WTC11 (cell line): ENCODE measurements at regions not wholly inside any gene's neighbourhood (a gene's known extent, or its start where the extent isn't known, plus 50 kb on each side); places are given as distances from the start of the nearest gene placed in this dataset.

Source experiments
- ATAC-seq: fragments of 200-7000 bp; cut with Tn5 transposase; 2 replicates; pipeline ENCODE4 v1.10.0; 2021; ENCODE audit warnings: mild to moderate bottlenecking, moderate library complexity
- CTCF ChIA-PET: fragments of 300-600 bp; sonication (Branson Sonifier 250); formaldehyde crosslinking; loops from one replicate; lab custom pipeline; 2021; ENCODE audit warnings: antibody characterized with exemption; lab: Charles Lee
- POLR2A ChIA-PET: fragments of 350-600 bp; sonication (Branson Sonifier 250); formaldehyde crosslinking; loops from one replicate; lab custom pipeline; 2021; ENCODE audit warnings: antibody characterized with exemption; lab: Charles Lee
- DNase-seq: peaks from one replicate; pipeline ENCODE4 v3.0.0; 2021; ENCODE audit warnings: low spot score
- H3K27ac Mint-ChIP-seq: 2 replicates; pipeline ENCODE4 v1.8.0; 2021; ENCODE audit warnings: mixed read lengths
- H3K27me3 Mint-ChIP-seq: 2 replicates; pipeline ENCODE4 v1.8.0; 2021; ENCODE audit warnings: low read depth, mild to moderate bottlenecking, moderate library complexity, mixed read lengths
- H3K36me3 Mint-ChIP-seq: 2 replicates; pipeline ENCODE4 v1.8.0; 2021; ENCODE audit warnings: mixed read lengths
- H3K4me1 Mint-ChIP-seq: 2 replicates; pipeline ENCODE4 v1.8.0; 2022; ENCODE audit warnings: mixed read lengths
- H3K4me3 Mint-ChIP-seq: 2 replicates; pipeline ENCODE4 v1.8.0; 2021; ENCODE audit warnings: mild to moderate bottlenecking, moderate library complexity, mixed read lengths
- H3K9me3 Mint-ChIP-seq: 2 replicates; pipeline ENCODE4 v1.8.0; 2021; ENCODE audit warnings: mixed read lengths
- AR ChIP-seq: fragments of 250-450 bp; sonication (Bioruptor Pico); IDR thresholded peaks from 2 replicates; pipeline ENCODE4 v1.9.0; 2021; ENCODE audit warnings: mild to moderate bottlenecking
- ARID4B ChIP-seq: sonication (generic); formaldehyde crosslinking; IDR thresholded peaks from 2 replicates; pipeline ENCODE4 v1.8.0; 2023; ENCODE audit warnings: missing genetic modification reagents, mild to moderate bottlenecking, borderline replicate concordance
- CREM ChIP-seq: sonication (generic); formaldehyde crosslinking; IDR thresholded peaks from 2 replicates; pipeline ENCODE4 v1.8.1; 2022; ENCODE audit warnings: mild to moderate bottlenecking, missing genetic modification reagents, moderate library complexity
- ELF4 ChIP-seq: sonication (generic); formaldehyde crosslinking; IDR thresholded peaks from 2 replicates; pipeline ENCODE4 v1.8.1; 2022; ENCODE audit warnings: low read depth, mild to moderate bottlenecking, moderate library complexity, missing genetic modification reagents
- ERG ChIP-seq: fragments of 250-450 bp; sonication (Bioruptor Pico); IDR thresholded peaks from 2 replicates; pipeline ENCODE4 v1.8.0; 2021; ENCODE audit warnings: mild to moderate bottlenecking
- ESRRA ChIP-seq: sonication (generic); formaldehyde crosslinking; IDR thresholded peaks from 2 replicates; pipeline ENCODE4 v1.8.1; 2022; ENCODE audit warnings: mild to moderate bottlenecking, missing genetic modification reagents, borderline replicate concordance
- FOXJ3 ChIP-seq: sonication (generic); formaldehyde crosslinking; IDR thresholded peaks from 2 replicates; pipeline ENCODE4 v1.9.0; 2021; ENCODE audit warnings: missing genetic modification reagents, mild to moderate bottlenecking, borderline replicate concordance
- JAZF1 ChIP-seq: fragments of 250-450 bp; sonication (Bioruptor Pico); IDR thresholded peaks from 2 replicates; pipeline ENCODE4 v1.9.0; 2021; ENCODE audit warnings: moderate library complexity, mild to moderate bottlenecking, inconsistent platforms
- MYBL2 ChIP-seq: sonication (generic); formaldehyde crosslinking; IDR thresholded peaks from 2 replicates; pipeline ENCODE4 v1.8.1; 2023; ENCODE audit warnings: mild to moderate bottlenecking, moderate library complexity, missing genetic modification reagents
- NFYB ChIP-seq: sonication (generic); formaldehyde crosslinking; conservative IDR thresholded peaks from 2 replicates; pipeline ENCODE4 v1.8.0; 2022; ENCODE audit warnings: low read depth, missing genetic modification reagents
- NR1H2 ChIP-seq: sonication (generic); formaldehyde crosslinking; IDR thresholded peaks from 2 replicates; pipeline ENCODE4 v1.9.0; 2021; ENCODE audit warnings: mild to moderate bottlenecking, moderate library complexity, missing genetic modification reagents
- NR3C1 ChIP-seq: sonication (generic); formaldehyde crosslinking; conservative IDR thresholded peaks from 2 replicates; pipeline ENCODE4 v1.8.1; 2023; ENCODE audit warnings: low read depth, mild to moderate bottlenecking, missing genetic modification reagents
- RORB ChIP-seq: fragments of 250-450 bp; sonication (Bioruptor Pico); IDR thresholded peaks from 2 replicates; pipeline ENCODE4 v1.9.0; 2021; ENCODE audit warnings: mild to moderate bottlenecking
- SOX15 ChIP-seq: fragments of 250-450 bp; sonication (Bioruptor Pico); IDR thresholded peaks from 2 replicates; pipeline ENCODE4 v1.9.0; 2021; ENCODE audit warnings: mild to moderate bottlenecking
- USF2 ChIP-seq: sonication (generic); formaldehyde crosslinking; IDR thresholded peaks from 2 replicates; pipeline ENCODE4 v1.8.1; 2023; ENCODE audit warnings: mild to moderate bottlenecking, missing genetic modification reagents, moderate library complexity

- no peak for TF ChIP-seq JAZF1 (CRISPR knock-in tag)
- no peak for TF ChIP-seq ARID4B
- TF ChIP-seq RORB (CRISPR knock-in tag): no peak
- no peak for TF ChIP-seq NFYB (CRISPR knock-in tag)
- TF ChIP-seq FOXJ3 (CRISPR knock-in tag): no peak
These were observed 58.8 kb upstream of the RDX start (continued) for GRCh38 chr11:110355011-110355744.

GRCh38 chr11:110356762-110357671, 60.6 kb upstream of the RDX start:
- ATAC-seq (no peak), DNase-seq (no peak)
- Mint-ChIP-seq H3K27me3 (peaks cover 2% of the 10 kb centered on the region; the same call in 1 of the 2 replicates), H3K4me1 (peaks cover 15% of the 10 kb centered on the region), H3K36me3 (no peaks in the 10 kb centered on the region), H3K27ac (no peak overlapping the region), H3K4me3 (no peak overlapping the region), H3K9me3 (peaks cover 6% of the 10 kb centered on the region; the same call in 1 of the 2 replicates)
- CTCF ChIA-PET: interaction anchor here (0.5 kb wide), 1 partner anchor 61 kb away, joined by 4 read pairs; no protein-coding TSS in a partner anchor
- POLR2A ChIA-PET: interaction anchor here (1.1 kb wide), 1 partner anchor 11 kb away, joined by 3 read pairs; no protein-coding TSS in a partner anchor
- TF ChIP-seq NR1H2 (CRISPR knock-in tag) (no peak), NR3C1 (CRISPR knock-in tag) (no peak), USF2 (CRISPR knock-in tag) (no peak), CREM (CRISPR knock-in tag) (no peak), ELF4 (CRISPR knock-in tag) (no peak), ARID4B (no peak), ESRRA (CRISPR knock-in tag) (no peak), ERG (CRISPR knock-in tag) (no peak), AR (no peak), SOX15 (no peak), MYBL2 (CRISPR knock-in tag) (no peak), JAZF1 (CRISPR knock-in tag) (no peak)
